HG03139 (cell line): ENCODE measurements at regions not wholly inside any gene's neighbourhood (a gene's known extent, or its start where the extent isn't known, plus 50 kb on each side); places are given as distances from the start of the nearest gene placed in this dataset.
"Not testable (repeated sequence)": the region's sequence is repeated elsewhere in the genome, so short reads cannot be mapped to it uniquely, and the experiment has no call there.

Experiments
- ATAC-seq: cut with Tn5 transposase; IDR thresholded peaks from one replicate; pipeline ENCODE4 v1.9.1; 2021; ENCODE audit not compliant: unreplicated experiment

DNA sequence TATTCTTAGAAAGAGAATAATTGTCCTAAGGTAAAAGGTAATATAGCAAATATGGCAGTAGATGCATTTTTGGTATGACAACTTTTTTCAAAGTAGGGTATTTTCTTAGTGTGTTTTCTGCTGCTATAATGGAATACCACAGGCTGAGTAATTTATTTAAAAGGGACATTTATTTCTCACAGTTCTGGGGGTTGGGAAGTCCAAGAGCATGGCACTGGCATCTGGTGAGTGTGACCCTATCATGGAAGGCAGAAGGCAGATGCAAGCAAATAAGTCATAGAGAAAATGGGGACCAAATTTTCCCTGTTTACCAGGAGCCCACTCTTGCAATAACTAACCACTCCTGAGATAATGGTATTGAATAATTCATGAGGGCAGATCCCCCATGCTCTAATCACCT, 922.5 kb upstream of the MAN1A1 start:
- no peak for ATAC-seq

DNA sequence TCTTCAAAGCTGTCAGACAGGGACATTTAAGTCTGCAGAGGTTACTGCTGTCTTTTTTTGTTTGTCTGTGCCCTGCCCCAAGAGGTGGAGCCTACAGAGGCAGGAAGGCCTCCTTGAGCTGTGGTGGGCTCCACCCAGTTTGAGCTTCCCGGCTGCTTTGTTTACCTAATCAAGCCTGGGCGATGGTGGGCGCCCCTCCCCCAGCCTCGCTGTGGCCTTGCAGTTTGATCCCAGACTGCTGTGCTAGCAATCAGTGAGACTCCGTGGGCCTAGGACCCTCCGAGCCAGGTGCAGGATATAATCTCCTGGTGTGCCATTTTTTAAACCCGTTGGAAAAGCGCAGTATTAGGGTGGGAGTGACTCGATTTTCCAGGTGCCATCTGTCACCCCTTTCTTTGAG, 918.7 kb upstream of the MAN1A1 start:
- not testable (repeated sequence) for ATAC-seq

DNA sequence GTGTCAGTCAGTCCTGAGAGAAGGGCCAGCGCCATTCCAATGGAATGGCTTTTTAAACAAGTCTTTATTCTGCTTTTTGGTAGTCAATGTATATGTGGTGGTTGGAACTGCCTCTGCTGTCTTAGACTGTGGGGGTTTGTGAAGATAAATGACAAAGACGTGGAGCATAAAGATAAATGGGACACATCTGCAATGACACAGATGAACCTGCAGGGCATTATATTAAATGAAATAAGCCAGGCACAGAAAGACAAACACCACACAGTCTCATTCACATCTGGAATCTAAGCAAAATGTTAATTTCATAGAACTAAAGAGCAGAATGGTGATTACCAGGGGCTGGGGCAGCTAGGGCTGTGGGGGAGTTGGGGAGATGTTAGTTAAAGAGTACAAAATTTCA, 912.8 kb upstream of the MAN1A1 start:
- ATAC-seq: no peak

DNA sequence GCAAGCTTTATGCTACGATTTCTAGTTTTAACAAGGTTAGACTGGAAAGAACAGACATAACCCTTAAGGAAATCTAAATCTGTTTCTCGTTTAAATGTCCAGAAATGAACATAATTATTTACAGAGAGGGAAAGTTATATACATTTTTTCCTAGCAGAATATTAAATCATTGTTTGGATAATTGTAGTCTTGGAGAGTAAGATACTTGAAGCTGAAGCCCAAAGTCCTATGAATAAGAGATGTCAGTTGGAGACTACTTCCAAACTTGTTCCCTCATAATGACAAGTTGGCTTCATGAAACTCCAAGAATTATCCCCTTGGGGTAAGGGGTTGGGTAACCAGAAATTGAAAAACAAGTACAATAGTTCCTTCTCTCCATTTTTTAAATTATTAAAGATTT, 911.1 kb upstream of the MAN1A1 start:
- ATAC-seq: no peak

DNA sequence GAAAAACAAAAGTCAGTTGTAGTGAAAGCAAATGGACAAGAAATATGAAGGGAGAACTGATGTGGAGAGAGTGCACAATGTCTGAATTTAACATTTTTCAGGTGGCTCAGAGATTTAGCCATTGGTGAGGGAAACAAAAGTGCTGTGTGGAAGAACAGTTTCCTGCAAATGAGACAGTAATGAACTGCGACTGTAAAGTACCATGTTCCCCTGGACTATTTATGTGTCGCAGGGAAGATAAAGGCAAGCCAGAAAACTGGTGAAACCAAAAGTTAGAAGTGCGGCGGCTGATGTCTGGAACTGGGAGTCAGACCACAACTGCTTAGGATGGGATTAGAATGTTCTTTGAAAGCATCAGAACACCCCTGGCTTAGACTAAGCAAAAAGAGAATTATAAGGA, 905.1 kb upstream of the MAN1A1 start:
- ATAC-seq: no peak

DNA sequence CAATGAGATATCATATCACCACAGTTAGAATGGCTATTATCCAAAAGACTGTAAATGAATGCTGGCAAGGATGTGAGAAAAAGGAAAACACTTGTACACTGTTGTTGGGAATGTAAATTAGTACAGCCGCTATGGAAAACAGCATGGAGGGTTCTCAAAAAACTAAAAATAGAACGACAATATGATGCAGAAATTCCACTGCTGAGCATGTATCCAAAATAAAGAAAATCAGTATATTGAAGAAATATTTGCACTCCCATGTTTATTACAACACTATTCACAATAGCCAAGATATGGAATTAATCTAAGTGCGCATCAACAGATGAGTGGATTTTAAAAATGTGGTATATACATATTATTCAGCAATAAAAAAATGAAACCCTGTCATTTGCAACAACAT, 898.9 kb upstream of the MAN1A1 start:
- no peak for ATAC-seq

DNA sequence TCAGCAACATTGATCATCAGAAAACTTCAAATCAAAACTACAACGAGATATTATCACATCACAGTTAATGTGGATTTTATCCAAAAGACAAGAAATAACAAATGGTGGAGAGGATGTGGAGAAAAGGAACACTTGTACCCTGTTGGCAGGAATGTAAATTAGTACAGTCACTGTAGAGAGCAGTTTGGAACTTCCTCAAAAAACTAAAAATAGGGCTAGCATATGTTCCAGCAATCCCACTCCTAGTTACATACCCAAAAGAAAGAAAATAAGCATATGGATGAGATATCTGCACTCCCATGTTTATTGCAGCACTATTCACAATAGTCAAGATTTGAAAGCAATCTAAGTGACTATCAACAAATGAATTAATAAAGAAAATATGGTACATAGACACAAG, 887.7 kb upstream of the MAN1A1 start:
- no peak for ATAC-seq

DNA sequence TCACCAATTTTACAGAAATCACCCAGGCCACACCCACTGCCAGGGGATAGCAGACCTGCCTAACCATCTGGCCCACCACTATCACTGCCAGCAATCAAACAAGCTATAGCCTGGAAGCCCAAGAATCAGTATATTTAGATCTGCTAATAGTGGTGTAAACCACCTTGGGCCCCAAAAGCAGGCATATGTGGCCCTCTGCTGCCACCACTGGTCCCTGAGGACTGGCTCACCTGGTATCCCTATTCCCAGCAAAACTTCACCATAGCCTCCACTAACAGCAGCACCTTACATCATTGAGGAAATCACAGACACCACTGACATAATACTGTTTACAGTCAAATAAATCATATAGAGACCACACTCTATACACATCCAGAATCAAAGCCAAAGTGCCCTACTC, 880.4 kb upstream of the MAN1A1 start:
- ATAC-seq: no peak

DNA sequence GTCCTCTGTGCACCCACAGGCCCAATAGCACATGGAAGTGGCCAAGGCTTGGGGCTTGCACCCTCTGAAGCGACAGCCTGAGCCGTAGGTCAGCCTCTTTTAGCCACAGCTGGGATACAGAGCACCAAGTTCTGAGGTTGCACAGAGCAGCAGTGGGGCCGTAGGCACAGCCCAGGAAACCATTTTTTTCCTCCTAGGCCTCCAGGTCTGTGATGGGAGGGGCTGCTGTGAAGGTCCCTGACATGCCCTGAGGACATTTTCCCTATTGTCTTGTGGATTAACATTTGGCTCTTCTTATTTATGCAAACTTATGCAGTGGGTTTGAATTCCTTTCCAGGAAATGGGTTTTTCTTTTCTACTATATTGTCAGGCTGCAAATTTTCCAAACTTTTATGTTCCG, 878.7 kb upstream of the MAN1A1 start:
- ATAC-seq: no peak

DNA sequence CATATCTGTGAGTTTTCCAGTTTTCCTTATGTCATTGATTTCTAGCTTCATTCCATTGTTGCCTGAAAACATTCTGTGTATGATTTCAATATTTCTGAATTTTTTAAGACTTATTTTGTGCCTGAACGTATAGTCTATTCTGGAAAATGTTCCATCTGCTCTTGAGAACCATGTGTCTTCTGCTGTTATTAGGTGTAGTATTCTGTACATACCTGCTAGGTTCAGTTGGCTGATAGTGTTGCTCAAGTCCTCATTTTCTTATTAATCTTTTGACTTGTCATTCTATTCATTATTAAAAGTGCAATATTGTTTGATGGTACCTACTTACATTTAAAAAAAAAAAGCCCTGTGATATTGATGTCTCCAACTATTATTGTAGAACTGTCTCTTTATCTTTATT, 869.8 kb upstream of the MAN1A1 start:
- no peak for ATAC-seq

DNA sequence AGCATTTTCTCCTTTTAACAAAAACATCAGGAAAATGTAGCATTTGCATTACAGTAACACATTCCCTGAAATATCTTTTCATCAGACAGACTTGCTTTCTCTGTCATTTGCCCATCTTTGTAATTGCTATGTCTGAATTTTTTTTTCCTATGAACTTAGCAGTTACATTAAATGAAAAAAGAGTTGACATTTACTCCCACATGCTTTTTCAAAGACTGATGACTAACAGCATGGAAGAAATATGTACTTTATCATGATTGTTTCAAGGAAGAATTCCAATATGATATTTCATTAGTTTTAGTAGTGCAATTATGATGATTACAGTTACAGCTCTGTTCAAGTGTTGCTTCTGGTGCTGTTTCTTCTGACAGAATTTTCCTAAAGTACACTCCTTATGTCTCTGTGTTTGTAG, 864.5 kb upstream of the MAN1A1 start:
- ATAC-seq: no peak

DNA sequence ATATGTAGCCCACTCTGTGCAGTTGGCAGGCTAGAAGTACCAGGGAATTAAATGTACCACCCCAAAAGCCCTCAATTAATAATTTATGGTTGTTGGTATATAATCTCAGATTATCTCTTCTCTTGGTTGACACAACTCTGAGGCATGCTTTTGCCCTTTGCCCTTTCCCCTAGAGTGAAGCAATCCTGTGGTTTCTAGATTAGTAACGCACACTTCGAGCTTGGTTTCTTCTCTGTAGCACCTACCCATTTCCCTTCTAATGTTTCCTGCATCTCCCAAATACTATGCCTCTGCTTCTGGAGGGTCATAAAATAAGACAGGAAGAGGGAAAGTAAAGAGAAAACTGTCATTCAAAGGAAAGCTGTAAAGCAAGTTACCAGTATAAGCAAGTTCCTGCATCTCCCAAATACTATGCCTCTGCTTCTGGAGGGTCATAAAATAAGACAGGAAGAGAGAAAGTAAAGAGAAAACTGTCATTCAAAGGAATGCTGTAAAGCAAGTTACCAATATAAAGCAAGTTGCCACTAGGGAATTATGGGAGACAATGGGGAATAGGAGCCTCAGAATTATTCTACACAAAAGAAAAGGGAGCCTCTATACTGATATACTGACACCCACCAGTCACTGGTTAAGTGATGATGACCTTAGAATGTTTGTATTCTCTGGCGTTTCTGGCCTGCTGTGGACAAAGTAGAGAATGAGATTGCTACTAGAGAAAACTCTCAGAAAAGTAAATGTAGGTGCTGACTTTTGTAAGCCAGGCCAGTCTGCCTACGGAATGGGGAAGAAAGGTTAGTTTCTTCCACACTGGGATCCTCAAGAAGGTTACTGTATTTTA, 862.6 kb upstream of the MAN1A1 start:
- ATAC-seq: no peak

DNA sequence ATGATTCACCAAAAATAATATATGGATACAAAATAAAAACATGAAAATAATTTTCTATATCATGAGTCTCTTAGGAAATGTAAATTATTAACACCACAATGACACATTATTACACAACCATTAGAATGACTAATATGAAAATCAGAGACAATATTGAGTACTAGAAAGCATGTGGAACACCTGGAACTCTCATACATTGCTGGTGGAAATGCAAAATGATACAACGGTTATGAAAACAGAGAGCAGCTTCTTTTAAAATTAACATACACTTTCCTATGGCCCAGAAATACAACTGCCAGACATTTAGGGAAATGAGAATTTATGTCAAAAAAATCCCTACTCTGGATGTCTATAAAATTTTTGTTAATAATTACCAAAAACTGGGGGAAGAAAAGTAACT, 853.3 kb upstream of the MAN1A1 start:
- no peak for ATAC-seq

DNA sequence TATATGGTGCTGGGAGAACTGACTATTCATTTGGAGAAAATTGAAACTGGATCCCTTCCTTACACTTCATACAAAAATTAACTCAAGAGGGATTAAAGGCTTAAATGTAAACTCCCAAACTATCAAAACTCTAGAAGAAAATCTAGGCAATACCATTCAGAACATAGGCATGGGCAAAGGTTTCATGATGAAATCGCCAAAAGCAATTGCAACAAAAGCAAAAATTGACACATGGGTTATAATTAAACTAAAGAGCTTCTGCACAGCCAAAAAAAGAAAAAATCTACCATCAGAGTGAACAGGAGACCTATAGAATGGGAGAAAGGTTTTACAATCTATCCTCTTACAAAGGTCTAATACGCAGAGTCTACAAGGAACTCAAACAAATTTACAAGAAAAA, 851.3 kb upstream of the MAN1A1 start:
- no peak for ATAC-seq

DNA sequence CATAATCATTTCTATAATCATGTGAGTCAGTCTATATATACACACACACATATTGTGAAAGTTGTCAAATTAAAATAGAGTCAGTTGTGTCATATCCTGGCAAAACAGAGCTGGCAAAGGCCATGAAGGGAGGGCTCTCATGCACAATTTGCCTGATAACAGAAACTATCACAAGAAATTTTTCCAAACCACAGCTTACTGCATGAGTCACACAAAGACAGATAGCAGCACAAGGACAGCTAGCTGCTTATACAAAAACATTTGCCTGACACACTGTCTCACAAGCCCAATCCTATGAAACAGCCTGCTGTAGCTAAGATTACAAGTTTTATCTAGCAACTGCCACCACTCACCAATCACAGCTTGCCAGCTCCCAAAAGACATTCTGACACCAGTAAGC, 848.5 kb upstream of the MAN1A1 start:
- ATAC-seq: no peak

DNA sequence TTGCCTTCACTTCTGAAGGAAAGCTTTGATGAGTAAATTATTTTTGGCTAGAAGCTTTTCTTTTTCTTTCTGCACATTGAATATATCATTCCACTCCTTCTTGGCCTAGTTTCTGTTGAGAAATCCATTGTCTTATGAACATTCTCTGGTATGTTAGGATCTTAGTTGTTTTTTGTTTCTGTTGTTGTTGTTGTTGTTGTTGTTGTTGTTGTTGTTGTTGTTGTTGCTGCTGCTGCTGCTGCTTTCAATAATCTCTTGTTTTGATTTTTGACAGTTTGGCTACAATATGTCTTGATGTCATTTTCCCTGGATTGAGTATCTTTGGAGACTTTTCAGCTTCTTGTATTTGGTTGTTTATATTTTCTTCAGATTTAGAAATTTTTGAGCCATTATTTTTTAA, 836.5 kb upstream of the MAN1A1 start:
- ATAC-seq: no peak

DNA sequence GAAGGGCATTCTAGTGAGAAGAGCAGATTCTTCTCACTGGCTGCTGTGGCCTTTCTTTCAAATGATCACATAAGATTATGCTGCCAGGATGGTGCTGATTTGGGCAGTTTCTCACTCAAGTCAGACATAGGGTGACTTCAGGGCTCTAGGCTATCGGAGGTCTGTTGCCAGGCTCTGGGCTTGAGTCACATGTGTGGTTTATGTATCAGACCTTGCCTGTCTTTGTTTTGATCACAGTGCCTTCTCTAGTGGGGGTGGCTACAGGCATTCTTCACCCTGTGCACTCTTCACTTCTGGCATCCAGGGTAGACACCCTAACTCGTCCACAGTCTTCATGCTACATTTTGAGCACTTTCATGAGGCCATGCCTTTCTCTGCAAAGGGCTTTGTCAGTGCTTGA, 823.7 kb upstream of the MAN1A1 start:
- no peak for ATAC-seq

DNA sequence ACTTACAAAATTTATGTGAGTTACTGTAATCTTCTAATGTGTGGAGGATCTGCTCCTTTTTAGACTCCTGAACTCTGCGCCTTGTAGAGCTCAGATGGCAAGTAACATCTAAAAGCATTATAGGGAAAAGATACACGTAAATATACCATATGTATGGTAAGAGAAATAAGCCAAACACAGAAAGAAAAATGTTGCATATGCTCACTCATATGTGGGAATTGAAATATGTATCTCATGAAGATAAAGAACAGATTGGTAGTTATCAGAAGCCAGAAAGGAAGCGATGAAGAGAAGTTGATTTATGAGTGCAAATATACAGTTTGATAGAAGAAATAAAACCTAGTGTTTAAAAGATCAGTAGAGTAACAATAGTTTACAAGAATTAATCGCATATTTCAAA, 815.0 kb upstream of the MAN1A1 start:
- ATAC-seq: no peak

DNA sequence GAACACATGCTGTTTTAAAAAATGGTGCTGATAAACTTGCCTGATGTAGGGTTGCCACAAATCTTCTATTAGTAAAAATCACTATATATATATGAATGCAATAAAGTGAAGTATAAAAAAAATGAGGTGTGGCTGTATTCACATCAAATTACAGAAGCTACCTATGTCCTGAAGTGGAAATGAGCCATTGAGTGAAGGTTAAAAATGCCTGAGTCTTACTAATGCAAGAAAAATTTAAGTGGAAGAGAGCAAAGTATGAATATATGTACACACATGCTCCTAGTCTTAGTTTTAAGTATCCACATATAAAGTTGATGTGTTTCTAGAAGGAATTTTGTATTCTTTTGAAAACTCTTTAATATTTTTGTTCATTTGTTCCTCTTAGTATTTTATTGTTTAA, 808.3 kb upstream of the MAN1A1 start:
- no peak for ATAC-seq

DNA sequence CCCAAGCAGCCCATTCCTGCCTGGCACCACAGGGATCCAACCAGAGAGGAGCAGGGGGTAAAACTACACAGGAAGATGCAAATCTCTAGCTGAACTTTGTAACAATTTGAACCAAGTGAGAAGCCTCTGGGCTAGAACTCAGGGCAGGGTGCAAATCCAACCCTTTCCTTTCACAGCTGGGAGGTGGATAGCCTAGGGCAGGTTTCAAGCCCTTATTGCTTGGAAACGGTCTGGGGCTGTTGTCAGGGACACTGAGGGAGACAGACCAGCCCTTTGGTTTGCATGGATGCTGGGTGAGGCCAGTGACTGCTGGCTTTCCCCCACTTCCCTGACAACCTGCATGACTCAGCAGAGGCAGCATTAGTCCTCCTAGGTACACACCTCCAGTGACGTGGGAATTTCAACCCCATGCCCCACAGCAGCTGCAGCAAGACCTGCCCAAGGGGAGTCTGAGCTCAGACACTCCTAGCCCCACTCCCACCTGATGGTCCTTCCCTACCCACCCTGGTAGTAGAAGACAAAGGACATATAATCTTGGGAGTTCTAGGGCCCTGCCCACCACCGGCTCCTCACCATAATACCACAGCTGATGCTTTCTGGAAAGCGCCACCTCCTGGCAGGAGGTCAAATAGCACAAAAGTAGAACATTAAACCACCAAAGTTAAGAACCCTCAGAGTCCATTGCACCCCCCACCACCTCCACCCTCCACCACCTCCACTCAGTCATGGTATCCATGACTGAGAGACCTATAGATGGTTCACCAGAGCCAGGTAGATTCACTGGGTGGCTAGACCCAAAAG, 797.7 kb upstream of the MAN1A1 start:
- no peak for ATAC-seq

DNA sequence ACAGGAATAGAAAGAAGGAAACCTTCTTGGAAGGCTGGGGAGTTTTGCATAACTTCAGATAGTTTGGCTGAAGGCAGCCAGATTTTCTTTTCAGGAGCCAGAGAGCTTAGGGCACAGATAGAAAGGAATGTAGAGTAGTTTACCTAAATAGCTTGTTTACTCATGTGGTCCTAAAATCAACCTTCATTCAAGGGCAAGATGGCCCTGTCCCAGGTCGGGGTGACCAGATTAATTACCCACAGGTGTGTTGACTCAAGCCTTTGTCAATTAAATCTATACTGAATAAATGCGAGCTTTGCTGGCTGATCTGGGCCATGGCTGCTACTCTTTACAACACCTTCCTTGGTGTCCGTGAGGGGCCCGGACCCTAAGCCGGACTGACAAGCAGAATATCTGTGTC, 792.0 kb upstream of the MAN1A1 start:
- no peak for ATAC-seq

DNA sequence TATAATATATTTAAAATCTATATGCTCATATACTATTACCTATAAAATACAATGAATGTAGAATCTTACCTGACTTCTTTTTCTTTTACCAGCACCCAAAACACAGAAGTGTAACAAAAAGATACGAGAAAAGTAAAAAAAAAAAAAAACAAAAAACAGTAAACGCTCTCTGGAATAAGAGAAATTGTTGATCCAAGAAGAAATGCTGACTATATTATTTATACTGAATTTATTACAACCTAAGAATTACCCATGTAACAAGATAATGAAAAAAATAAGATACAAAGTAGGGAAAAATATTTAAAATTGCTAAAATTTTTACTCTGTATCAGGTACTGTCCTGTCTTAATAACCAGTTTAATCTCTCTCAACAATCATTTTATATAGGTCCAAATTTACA, 787.9 kb upstream of the MAN1A1 start:
- no peak for ATAC-seq

DNA sequence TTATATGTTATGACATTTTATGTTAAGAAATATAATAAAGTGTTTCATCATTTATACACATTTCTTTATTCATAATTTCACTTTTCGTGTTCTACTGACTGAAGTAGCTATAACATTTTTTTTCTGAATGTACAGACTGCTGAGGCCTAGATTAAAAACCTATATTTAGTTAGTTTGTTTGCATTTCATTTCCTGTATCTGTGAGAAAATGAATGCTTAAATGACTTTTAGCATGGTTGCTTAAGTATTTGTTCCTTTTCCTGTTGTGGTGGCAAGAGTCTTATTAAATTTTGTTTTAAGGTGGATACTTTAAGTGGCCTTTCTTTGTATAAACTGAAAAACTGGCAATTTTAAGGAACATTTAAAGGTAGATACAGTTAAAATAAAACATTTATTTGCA, 779.7 kb upstream of the MAN1A1 start:
- ATAC-seq: no peak
